GM12864 (cell line): ENCODE measurements at regions not wholly inside any gene's neighbourhood (a gene's known extent, or its start where the extent isn't known, plus 50 kb on each side); places are given as distances from the start of the nearest gene placed in this dataset.

Source experiments
- DNase-seq: peaks from one replicate; pipeline ENCODE4 v3.0.0-alpha.2; 2011; ENCODE audit warnings: low read depth
- H3K4me3 ChIP-seq: 2 replicates; pipeline ENCODE4 v1.5.1; 2011; ENCODE audit warnings: mild to moderate bottlenecking, low read depth, low read length, control low read depth
- TF ChIP-seq, protein P1 (sequence below): IDR thresholded peaks from 2 replicates; pipeline ENCODE4 v1.5.1; 2011; ENCODE audit warnings: low read depth, mild to moderate bottlenecking, moderate library complexity, low read length, control low read depth, inconsistent platforms; ENCODE audit errors: missing control alignments

DNA sequence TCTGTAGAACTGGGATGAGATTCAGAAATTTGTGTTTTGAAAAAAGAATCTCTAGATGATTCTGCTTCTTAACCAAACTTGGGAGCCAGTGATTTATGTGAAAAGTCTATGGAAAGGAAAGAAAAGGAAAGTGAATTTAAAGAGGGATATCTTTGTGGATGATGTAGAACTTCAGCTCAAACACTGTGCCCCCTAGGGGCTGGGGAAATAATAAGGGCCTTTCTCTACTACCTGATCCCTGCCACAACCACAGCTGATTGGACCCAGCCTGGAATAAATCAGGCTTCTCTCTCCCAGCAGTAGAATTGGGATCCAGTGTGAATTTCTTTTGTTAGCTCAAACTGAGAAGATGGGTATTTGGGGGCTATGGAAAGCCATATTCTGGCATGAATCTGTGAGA is 155.0 kb downstream of the PRELID2 start:
- TF ChIP-seq, protein P1, sequence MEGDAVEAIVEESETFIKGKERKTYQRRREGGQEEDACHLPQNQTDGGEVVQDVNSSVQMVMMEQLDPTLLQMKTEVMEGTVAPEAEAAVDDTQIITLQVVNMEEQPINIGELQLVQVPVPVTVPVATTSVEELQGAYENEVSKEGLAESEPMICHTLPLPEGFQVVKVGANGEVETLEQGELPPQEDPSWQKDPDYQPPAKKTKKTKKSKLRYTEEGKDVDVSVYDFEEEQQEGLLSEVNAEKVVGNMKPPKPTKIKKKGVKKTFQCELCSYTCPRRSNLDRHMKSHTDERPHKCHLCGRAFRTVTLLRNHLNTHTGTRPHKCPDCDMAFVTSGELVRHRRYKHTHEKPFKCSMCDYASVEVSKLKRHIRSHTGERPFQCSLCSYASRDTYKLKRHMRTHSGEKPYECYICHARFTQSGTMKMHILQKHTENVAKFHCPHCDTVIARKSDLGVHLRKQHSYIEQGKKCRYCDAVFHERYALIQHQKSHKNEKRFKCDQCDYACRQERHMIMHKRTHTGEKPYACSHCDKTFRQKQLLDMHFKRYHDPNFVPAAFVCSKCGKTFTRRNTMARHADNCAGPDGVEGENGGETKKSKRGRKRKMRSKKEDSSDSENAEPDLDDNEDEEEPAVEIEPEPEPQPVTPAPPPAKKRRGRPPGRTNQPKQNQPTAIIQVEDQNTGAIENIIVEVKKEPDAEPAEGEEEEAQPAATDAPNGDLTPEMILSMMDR = peak; percentile 46
- H3K4me3 ChIP-seq = no peak overlapping the region
- no peak for DNase-seq

DNA sequence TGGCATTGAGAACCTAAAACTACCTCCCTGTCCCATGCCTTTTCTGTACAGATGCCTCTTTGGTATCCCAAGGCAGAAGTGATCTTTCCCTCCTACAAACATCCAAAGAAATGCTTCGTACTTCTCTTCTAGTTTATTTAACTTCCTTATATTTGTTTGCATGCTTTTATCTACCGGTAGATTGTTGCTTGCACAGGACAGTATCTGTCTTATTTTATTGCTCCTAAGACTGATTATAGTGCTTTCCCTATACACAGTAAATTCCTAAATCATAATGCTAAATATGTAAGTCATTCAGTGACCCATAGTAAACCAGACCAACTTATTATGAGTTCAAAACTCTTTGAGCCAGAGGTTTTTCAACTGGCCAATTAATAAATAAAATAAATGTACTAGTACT is 156.9 kb downstream of the PRELID2 start:
- no peak overlapping the region for H3K4me3 ChIP-seq
- TF ChIP-seq, protein P1 = no peak
- no peak for DNase-seq

DNA sequence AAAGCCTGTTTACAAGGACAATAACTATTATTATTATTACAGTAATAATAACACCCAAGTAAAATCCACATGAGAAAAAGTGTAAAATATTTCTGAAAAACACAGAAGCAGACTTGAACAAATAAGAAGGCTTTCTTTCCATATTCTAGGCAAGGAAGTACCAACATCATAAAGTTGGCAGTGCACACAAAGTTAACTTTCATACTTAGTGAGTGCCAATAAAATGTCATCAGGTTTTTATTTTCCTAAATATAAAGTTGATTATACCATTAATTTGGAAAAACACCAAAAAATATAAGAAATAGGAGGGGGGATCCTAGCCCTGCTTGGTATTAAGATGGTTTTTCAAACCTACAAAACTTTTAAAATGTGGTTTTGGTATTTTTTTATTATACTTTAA is 161.4 kb downstream of the PRELID2 start:
- DNase-seq = no peak
- TF ChIP-seq, protein P1 = no peak
- no peak overlapping the region for H3K4me3 ChIP-seq

DNA sequence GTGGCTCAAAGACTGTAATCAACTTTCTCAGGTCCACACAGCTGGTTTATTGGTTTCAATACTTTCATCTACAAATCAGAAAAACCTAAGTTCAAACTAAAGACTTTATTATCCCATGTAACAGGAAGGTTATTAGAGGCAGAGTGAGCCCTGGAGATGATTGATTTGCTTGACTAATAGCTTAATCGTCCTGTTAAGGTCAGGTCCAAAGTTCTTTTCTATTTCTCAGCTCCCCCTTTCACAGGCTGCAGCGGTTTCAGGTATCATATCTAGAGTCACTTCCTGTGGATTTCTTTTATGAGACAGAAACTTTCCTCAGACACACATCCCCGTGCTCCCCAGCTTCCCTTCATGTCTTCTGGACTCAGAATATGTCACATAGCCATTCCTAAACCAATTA is 166.4 kb downstream of the PRELID2 start:
- H3K4me3 ChIP-seq = no peak overlapping the region
- DNase-seq = no peak
- TF ChIP-seq, protein P1 = no peak

DNA sequence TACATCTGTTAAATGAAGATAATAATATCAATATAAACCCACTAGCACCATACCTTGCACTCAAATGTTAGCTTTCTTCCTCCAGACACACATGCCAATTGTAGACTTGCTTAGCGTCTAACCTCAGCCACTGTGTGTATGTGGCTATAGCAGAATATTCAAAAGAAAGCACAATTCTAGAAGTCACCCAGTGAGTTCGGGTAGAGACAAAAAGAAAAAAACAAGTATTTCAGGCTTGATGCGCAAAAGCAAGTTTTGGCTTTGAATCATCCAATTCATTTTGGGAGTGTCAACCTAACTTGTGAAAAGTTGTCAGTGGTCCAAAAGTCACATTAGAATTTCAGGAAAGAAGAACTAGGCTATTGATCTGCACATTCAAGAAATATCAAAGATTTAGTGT is 167.4 kb downstream of the PRELID2 start:
- no peak for DNase-seq
- TF ChIP-seq, protein P1 = no peak

DNA sequence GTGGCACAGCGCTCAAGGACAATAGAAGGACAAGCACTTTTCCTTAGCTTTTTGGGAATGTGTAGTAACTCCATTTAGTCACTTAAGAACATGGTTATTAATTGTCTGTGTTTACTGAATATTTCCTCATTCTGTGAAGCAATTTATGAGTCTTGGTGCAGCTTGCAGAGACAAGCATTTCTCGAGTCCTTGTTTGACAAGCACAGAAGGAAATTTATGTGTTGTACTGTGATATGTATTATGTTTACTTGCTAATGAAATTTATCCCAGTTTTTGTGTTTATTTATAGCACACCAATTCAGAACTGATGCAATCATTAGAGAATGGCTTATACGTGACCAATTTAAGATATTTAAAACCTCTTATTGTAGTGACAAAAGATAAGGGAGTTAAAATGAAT is 168.6 kb downstream of the PRELID2 start:
- DNase-seq = no peak
- TF ChIP-seq, protein P1 = no peak
- H3K4me3 ChIP-seq = no peak overlapping the region

More for the DNA sequence above, 167.4 kb downstream of the PRELID2 start:
- no peak overlapping the region for H3K4me3 ChIP-seq

DNA sequence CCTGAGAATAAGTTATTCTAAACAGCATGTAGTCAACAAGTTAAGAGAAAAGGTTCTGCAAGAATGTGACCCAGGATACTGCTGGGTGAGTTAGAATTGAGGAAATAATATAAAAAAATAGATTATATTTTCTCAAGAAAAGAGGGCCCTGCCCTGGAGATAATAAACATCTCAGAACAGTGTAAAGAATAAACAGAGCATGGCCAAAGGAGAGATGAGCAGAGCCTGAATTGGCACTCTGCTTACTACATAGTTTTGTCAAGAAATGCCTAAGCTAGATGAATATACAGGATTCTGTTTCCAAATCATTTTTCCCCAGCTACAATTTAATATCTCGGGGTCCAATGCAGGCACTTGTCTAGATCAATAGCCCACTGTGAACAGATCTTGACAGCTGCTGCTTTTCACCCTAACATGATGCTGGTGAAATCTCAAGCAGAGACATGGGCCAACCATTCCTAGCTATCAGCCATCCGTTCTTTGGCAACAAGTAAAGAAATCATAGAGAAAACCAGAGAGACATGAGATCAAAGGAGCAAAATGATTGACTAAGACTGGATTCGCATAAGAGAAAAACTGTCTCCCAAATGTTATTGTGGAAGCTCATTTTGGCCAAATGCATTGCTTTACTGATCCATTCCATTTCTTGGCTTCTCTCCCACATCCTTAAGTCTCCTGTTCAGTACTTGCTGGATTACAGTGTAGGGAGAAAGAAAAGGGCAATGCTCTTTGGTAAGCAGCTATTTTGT is 173.2 kb downstream of the PRELID2 start:
- TF ChIP-seq, protein P1 = no peak
- DNase-seq = no peak
- H3K4me3 ChIP-seq = no peak overlapping the region
